Calu3 (cell line): ENCODE measurements at regions not wholly inside any gene's neighbourhood (a gene's known extent, or its start where the extent isn't known, plus 50 kb on each side); places are given as distances from the start of the nearest gene placed in this dataset.

Experiments
- BruUV-seq: library from RNA; stranded (reverse); fragments of 400-500 nt; replicated peaks from 2 replicates; lab custom pipeline; 2021; lab: Mats Ljungman, UMichigan
- CTCF ChIA-PET: fragments of 300-600 bp; sonication (Branson Sonifier 250); formaldehyde crosslinking; loops from one replicate; lab custom pipeline; 2022; ENCODE audit warnings: antibody characterized with exemption; lab: Charles Lee
- DNase-seq: peaks from one replicate; pipeline ENCODE4 v3.0.0; 2022
- H3K27ac Mint-ChIP-seq: one replicate; pipeline ENCODE4 v1.8.0; 2022; ENCODE audit warnings: mixed read lengths; ENCODE audit not compliant: unreplicated experiment
- H3K27me3 Mint-ChIP-seq: one replicate; pipeline ENCODE4 v1.8.0; 2022; ENCODE audit warnings: mixed read lengths; ENCODE audit not compliant: unreplicated experiment
- H3K36me3 Mint-ChIP-seq: one replicate; pipeline ENCODE4 v1.8.0; 2022; ENCODE audit warnings: mild to moderate bottlenecking, moderate library complexity, mixed read lengths; ENCODE audit not compliant: insufficient read depth, unreplicated experiment
- H3K4me1 Mint-ChIP-seq: one replicate; pipeline ENCODE4 v1.8.0; 2022; ENCODE audit warnings: mild to moderate bottlenecking, low read depth, mixed read lengths; ENCODE audit not compliant: unreplicated experiment
- H3K4me3 Mint-ChIP-seq: one replicate; pipeline ENCODE4 v1.8.0; 2022; ENCODE audit warnings: mild to moderate bottlenecking, low read depth, moderate library complexity, mixed read lengths; ENCODE audit not compliant: unreplicated experiment
- H3K9me3 Mint-ChIP-seq: one replicate; pipeline ENCODE4 v1.8.0; 2022; ENCODE audit warnings: low read depth, mixed read lengths; ENCODE audit not compliant: unreplicated experiment
- CTCF ChIP-seq: fragments of 200-600 bp; IDR thresholded peaks from one replicate; pipeline ENCODE4 v1.8.0; 2022; ENCODE audit warnings: antibody characterized with exemption; ENCODE audit not compliant: unreplicated experiment
- intact Hi-C: fragments of 100-400 bp; cut with micrococcal nuclease; formaldehyde crosslinking; loops from one replicate; pipeline ENCODE4 v1.10.0; 2022; ENCODE audit not compliant: unreplicated experiment

GRCh38 chr9:23220957-23221356, 605.1 kb downstream of the ELAVL2 start:
- H3K27ac Mint-ChIP-seq: no peak overlapping the region
- no peak for DNase-seq
- no peak overlapping the region for H3K4me3 Mint-ChIP-seq
- H3K27me3 Mint-ChIP-seq: no peaks in the 10 kb centered on the region
- CTCF ChIA-PET: interaction anchor here (0.6 kb wide), 1 partner anchor 1773 kb away, joined by 3 read pairs; no protein-coding TSS in a partner anchor
- H3K36me3 Mint-ChIP-seq: no peaks in the 10 kb centered on the region
- peaks cover 3% of the 10 kb centered on the region for H3K9me3 Mint-ChIP-seq
- no TSS peak for BruUV-seq
- no peak for TF ChIP-seq CTCF
- intact Hi-C loops: no loop called here
- H3K4me1 Mint-ChIP-seq: no peaks in the 10 kb centered on the region

DNA sequence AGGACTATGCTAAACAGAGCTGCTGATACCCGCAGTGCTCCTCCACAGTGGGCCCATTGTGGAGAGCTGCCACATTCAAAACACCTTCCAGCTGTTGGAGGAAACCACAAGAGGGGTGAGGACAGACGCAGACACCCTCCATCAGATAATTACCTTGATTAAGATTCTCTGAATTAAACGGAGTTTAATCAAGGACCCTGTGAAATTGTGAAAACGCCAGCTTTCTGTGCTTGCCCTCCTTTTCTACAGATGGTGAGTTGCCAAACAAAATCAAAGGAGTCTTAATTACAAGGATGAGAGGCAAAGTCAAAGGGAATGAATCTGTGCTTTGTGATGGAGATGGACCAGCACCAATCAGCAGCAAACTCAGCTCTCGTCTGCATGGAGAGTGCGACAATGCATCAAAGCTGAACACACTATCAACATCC, 596.1 kb downstream of the ELAVL2 start:
- CTCF ChIA-PET: no interaction called here

DNA sequence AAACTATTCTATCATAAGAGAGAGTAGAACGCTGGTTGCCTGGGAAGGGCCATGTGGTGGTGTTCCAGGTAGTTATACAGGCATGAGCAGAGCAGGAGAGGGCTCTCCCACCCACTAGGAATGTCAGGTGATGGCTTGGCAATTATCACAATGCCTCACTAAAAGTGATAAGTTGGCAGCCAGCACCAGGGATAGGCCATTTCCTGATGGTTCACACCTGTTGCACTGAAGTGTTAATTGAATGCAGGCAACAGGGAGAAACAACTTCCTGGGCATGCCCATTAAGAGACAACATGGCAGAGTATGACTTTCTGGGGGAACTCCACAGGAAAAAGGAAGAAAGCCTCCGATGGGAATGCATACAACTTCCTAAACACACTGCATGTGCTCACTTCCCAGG, 593.2 kb downstream of the ELAVL2 start:
- BruUV-seq: no TSS peak
- CTCF ChIA-PET: interaction anchor here (0.5 kb wide), 1 partner anchor 737 kb away, joined by 3 read pairs; no protein-coding TSS in a partner anchor
- no peaks in the 10 kb centered on the region for H3K9me3 Mint-ChIP-seq

More for the DNA sequence above, 596.1 kb downstream of the ELAVL2 start:
- Mint-ChIP-seq H3K27ac (no peak overlapping the region), H3K27me3 (no peaks in the 10 kb centered on the region), H3K4me3 (no peak overlapping the region), H3K9me3 (no peaks in the 10 kb centered on the region), H3K36me3 (no peaks in the 10 kb centered on the region), H3K4me1 (no peaks in the 10 kb centered on the region)
- DNase-seq: no peak
- no peak for TF ChIP-seq CTCF
- BruUV-seq: no TSS peak
- intact Hi-C loops: no loop called here

DNA sequence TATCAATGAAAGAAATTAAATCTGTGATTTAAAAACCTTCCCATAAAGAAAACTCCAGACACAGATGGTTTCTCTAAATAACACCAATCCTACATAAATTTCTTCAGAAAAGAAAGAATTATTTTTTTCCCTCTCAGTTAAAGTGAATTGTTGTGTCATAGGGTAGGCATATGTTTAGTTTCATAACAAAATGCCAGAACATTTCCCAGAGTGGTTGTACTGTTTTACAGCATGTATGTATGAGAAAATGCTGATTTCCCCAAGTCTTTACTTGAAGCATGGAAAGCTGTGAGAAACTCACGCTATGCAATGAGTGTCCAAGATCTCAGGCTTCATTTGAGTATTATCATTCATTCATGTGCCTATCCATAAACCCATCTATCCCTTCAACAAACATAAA, 582.5 kb downstream of the ELAVL2 start:
- peaks cover 4% of the 10 kb centered on the region for H3K9me3 Mint-ChIP-seq
- no peak overlapping the region for H3K27ac Mint-ChIP-seq
- DNase-seq: no peak
- BruUV-seq: no TSS peak
- no peaks in the 10 kb centered on the region for H3K36me3 Mint-ChIP-seq
- intact Hi-C loops: no loop called here
- H3K4me3 Mint-ChIP-seq: no peak overlapping the region
- CTCF ChIA-PET: no interaction called here
- TF ChIP-seq CTCF: no peak
- no peaks in the 10 kb centered on the region for H3K4me1 Mint-ChIP-seq
- H3K27me3 Mint-ChIP-seq: no peaks in the 10 kb centered on the region

More for the DNA sequence above, 593.2 kb downstream of the ELAVL2 start:
- Mint-ChIP-seq H3K4me3 (no peak overlapping the region), H3K36me3 (no peaks in the 10 kb centered on the region), H3K27ac (no peak overlapping the region), H3K27me3 (no peaks in the 10 kb centered on the region), H3K4me1 (no peaks in the 10 kb centered on the region)
- intact Hi-C loops: no loop called here
- DNase-seq: no peak
- no peak for TF ChIP-seq CTCF
